K562 (cell line): ENCODE measurements at regions not wholly inside any gene's neighbourhood (a gene's known extent, or its start where the extent isn't known, plus 50 kb on each side); places are given as distances from the start of the nearest gene placed in this dataset.

Source experiments
- ATAC-seq: fragments of 200-7000 bp; cut with Tn5 transposase; 3 replicates; pipeline ENCODE4 v1.9.1; 2020; ENCODE audit warnings: moderate library complexity
- BruUV-seq: library from RNA; stranded (reverse); fragments of 400-500 nt; replicated peaks from 2 replicates; lab custom pipeline; 2021; lab: Mats Ljungman, UMichigan
- CTCF ChIA-PET: fragments of 300-600 bp; formaldehyde crosslinking; extraction: SDS; loops from one replicate; lab custom pipeline; 2021; ENCODE audit warnings: low intra/inter-chr PET ratio; lab: Yijun Ruan, JAX
- POLR2A ChIA-PET: fragments of 300-600, 350-650 bp; sonication (Branson Sonifier 250); formaldehyde crosslinking; extraction: SDS; loops from one replicate; lab custom pipeline; 2021; ENCODE audit warnings: antibody characterized with exemption, inconsistent platforms; lab: Yijun Ruan, JAX
- DNase-seq, 4 experiments: peaks; one replicate each; pipeline versions ENCODE4 v3.0.0 to v3.0.0-alpha.2; 2011 to 2018; ENCODE audit warnings: low spot score in 3 of 4, mixed read lengths in 3 of 4; ENCODE audit errors: extremely low read depth in 1 of 4
- FAIRE-seq: peaks from 2 replicates; lab custom pipeline; 2011; peaks lifted over from hg19 to GRCh38; lab: Jason Lieb, UNC
- H2AFZ ChIP-seq: 2 replicates; pipeline ENCODE4 v1.6.0; 2011; ENCODE audit warnings: low read depth, low read length, control low read depth, inconsistent platforms
- H3K27ac ChIP-seq: fragments of 200-600 bp; 3 replicates; pipeline ENCODE4 v1.8.0; 2011; ENCODE audit warnings: low read depth, mild to moderate bottlenecking, control low read depth, inconsistent platforms, low read length, moderate library complexity, mixed read lengths; ENCODE audit errors: extremely low read depth
- H3K27me3 ChIP-seq, 2 experiments: fragments of 300-600 bp in 1 of 2; 2 replicates in 1 of 2; 3 replicates in 1 of 2; pipeline versions ENCODE4 v1.6.0 to v1.8.0; 2011; ENCODE audit warnings: inconsistent platforms in 2 of 2, low read length in 2 of 2, mild to moderate bottlenecking in 1 of 2, mixed read lengths in 1 of 2, moderate library complexity in 1 of 2; ENCODE audit not compliant: control insufficient read depth in 2 of 2, insufficient read depth in 2 of 2
- H3K36me3 ChIP-seq: fragments of 300-600 bp; 3 replicates; pipeline ENCODE4 v1.8.0; 2011; ENCODE audit warnings: mild to moderate bottlenecking, low read length, inconsistent platforms; ENCODE audit not compliant: control insufficient read depth, insufficient read depth
- H3K4me1 ChIP-seq, 2 experiments: fragments of 200-600 bp in 1 of 2; replicated peaks in 1 of 2; 2 replicates in 1 of 2; 3 replicates in 1 of 2; pipeline versions ENCODE4 v1.5.1 to v1.8.0; 2011; ENCODE audit warnings: inconsistent platforms in 2 of 2, low read length in 2 of 2, mild to moderate bottlenecking in 1 of 2, mixed read lengths in 1 of 2, moderate library complexity in 1 of 2; ENCODE audit not compliant: control insufficient read depth in 2 of 2, insufficient read depth in 2 of 2
- H3K4me2 ChIP-seq: 2 replicates; pipeline ENCODE4 v1.6.1; 2011; ENCODE audit warnings: low read length, control low read depth, inconsistent platforms, mixed read lengths; ENCODE audit not compliant: insufficient read depth
- H3K4me3 ChIP-seq: fragments of 200-600 bp; sonication (generic), shearing (Covaris generic); 2 replicates; pipeline ENCODE4 v1.5.1; 2016; ENCODE audit warnings: control low read depth, inconsistent platforms
- H3K79me2 ChIP-seq: fragments of 200-600 bp; 3 replicates; pipeline ENCODE4 v1.8.0; 2011; ENCODE audit warnings: low read length, inconsistent platforms; ENCODE audit not compliant: control insufficient read depth, insufficient read depth
- H3K9ac ChIP-seq, 2 experiments: 2 replicates each; pipeline versions ENCODE4 v1.6.0 to v1.6.1; 2011; ENCODE audit warnings: low read depth in 2 of 2, low read length in 2 of 2, control low read depth in 1 of 2, inconsistent platforms in 1 of 2, mild to moderate bottlenecking in 1 of 2, mixed read lengths in 1 of 2; ENCODE audit not compliant: insufficient read depth in 1 of 2
- H3K9me1 ChIP-seq: one replicate; pipeline ENCODE4 v1.6.0; 2011; ENCODE audit warnings: inconsistent platforms, mild to moderate bottlenecking, low read length, moderate library complexity; ENCODE audit not compliant: control insufficient read depth, insufficient read depth
- H3K9me3 ChIP-seq: replicated peaks from 2 replicates; pipeline ENCODE4 v1.5.1; 2011; ENCODE audit warnings: low read depth, low read length, inconsistent platforms; ENCODE audit not compliant: control insufficient read depth, insufficient read depth
- H4K20me1 ChIP-seq: replicated peaks from 2 replicates; pipeline ENCODE4 v1.6.1; 2011; ENCODE audit warnings: low read length, inconsistent platforms, mixed read lengths; ENCODE audit not compliant: control insufficient read depth, insufficient read depth
- CCNT2 ChIP-seq: IDR thresholded peaks from 2 replicates; pipeline ENCODE4 v1.6.1; 2011; ENCODE audit warnings: borderline replicate concordance, low read depth, mild to moderate bottlenecking, moderate library complexity, mixed read lengths, low read length; ENCODE audit not compliant: insufficient read length; ENCODE audit errors: extremely low read depth
- CEBPG ChIP-seq, 3 experiments: fragments of 200-800 bp in 1 of 3; sonication (Bioruptor generic) in 1 of 3; sonication (generic) in 1 of 3; formaldehyde crosslinking in 1 of 3; IDR thresholded peaks in 2 of 3; conservative IDR thresholded peaks in 1 of 3; 2 replicates each; pipeline versions ENCODE4 v1.6.1 to v1.8.0; 2016 to 2022; ENCODE audit warnings: missing compliant biosample characterization in 2 of 3, missing genetic modification characterization in 2 of 3, mild to moderate bottlenecking in 1 of 3, missing genetic modification reagents in 1 of 3
- EP300 ChIP-seq: IDR thresholded peaks from 2 replicates; pipeline ENCODE4 v1.6.1; 2012; ENCODE audit warnings: low read length, improper control_type of control experiment
- HSF4 ChIP-seq: fragments of 250-450 bp; sonication (Bioruptor Pico); IDR thresholded peaks from 2 replicates; pipeline ENCODE4 v2.1.2; 2022; ENCODE audit warnings: mild to moderate bottlenecking, moderate library complexity, borderline replicate concordance
- LARP7 ChIP-seq: fragments of 450-650 bp; IDR thresholded peaks from 2 replicates; pipeline ENCODE4 v1.6.1; 2016
- PTBP1 ChIP-seq: fragments of 200-400 bp; formaldehyde crosslinking; IDR thresholded peaks from 2 replicates; pipeline ENCODE4 v1.6.1; 2017; ENCODE audit warnings: low read depth, low read length
- RFX5 ChIP-seq: IDR thresholded peaks from 2 replicates; pipeline ENCODE4 v1.6.1; 2011; ENCODE audit warnings: low read depth, mild to moderate bottlenecking, improper control_type of control experiment, low read length
- SIN3A ChIP-seq, 2 experiments: fragments of 150-350 bp in 1 of 2; IDR thresholded peaks; 2 replicates each; pipeline ENCODE4 v1.6.1; 2011 to 2016; ENCODE audit warnings: borderline replicate concordance in 2 of 2, low read depth in 2 of 2, low read length in 2 of 2, mild to moderate bottlenecking in 2 of 2, moderate library complexity in 2 of 2; ENCODE audit not compliant: control insufficient read depth in 1 of 2
- TAF1 ChIP-seq: IDR thresholded peaks from 2 replicates; pipeline ENCODE4 v1.6.1; 2011; ENCODE audit warnings: mild to moderate bottlenecking, low read length, moderate library complexity; ENCODE audit not compliant: insufficient read depth, control insufficient read depth, severe bottlenecking; ENCODE audit errors: extremely low read depth
- ZBTB8A ChIP-seq: fragments of 450-650 bp; IDR thresholded peaks from 2 replicates; pipeline ENCODE4 v1.6.1; 2018; ENCODE audit warnings: mild to moderate bottlenecking, moderate library complexity; ENCODE audit not compliant: partially characterized antibody
- ZNF124 ChIP-seq: sonication (generic); formaldehyde crosslinking; IDR thresholded peaks from 2 replicates; pipeline ENCODE4 v1.8.1; 2022; ENCODE audit warnings: missing genetic modification reagents
- ZNF551 ChIP-seq: fragments of 250-450 bp; sonication (Bioruptor Pico); IDR thresholded peaks from 2 replicates; pipeline ENCODE4 v1.5.0; 2021; ENCODE audit warnings: mild to moderate bottlenecking, moderate library complexity
- ZNF75A ChIP-seq: fragments of 450-650 bp; formaldehyde crosslinking; IDR thresholded peaks from 2 replicates; pipeline ENCODE4 v1.4.0; 2020; ENCODE audit warnings: mild to moderate bottlenecking
- ZNF766 ChIP-seq: fragments of 200-800 bp; sonication (Bioruptor generic); conservative IDR thresholded peaks from 2 replicates; pipeline ENCODE4 v1.6.1; 2016; ENCODE audit warnings: missing genetic modification characterization, missing compliant biosample characterization
- WGBS: fragments of 100-300 bp; shearing (Covaris generic); methylation state at CpG from one replicate; pipeline ENCODE4 v1.1.6; 2016; ENCODE audit warnings: low coverage, mixed read lengths; ENCODE audit not compliant: insufficient coverage; ENCODE audit errors: missing lambda C conversion rate; 5-methylcytosine and 5-hydroxymethylcytosine counted together
- in situ Hi-C: fragments of 300-500 bp; cut with MboI; formaldehyde crosslinking; loops from 4 replicates; pipeline ENCODE4 v1.15.0; 2018; ENCODE audit warnings: inconsistent platforms, mixed read lengths
- intact Hi-C: fragments of 100-400 bp; cut with micrococcal nuclease; formaldehyde crosslinking; loops from 2 replicates; pipeline ENCODE4 v1.14.2; 2022
- TF ChIP-seq, protein P1 (sequence below): IDR thresholded peaks from 3 replicates; pipeline ENCODE4 v1.6.1; 2011; ENCODE audit warnings: borderline replicate concordance, mild to moderate bottlenecking, moderate library complexity; ENCODE audit not compliant: insufficient read length; ENCODE audit errors: extremely low read depth
- TF ChIP-seq, protein P2 (sequence below): sonication (generic); formaldehyde crosslinking; IDR thresholded peaks from 2 replicates; pipeline ENCODE4 v1.8.1; 2023; ENCODE audit warnings: mild to moderate bottlenecking, missing genetic modification reagents

DNA sequence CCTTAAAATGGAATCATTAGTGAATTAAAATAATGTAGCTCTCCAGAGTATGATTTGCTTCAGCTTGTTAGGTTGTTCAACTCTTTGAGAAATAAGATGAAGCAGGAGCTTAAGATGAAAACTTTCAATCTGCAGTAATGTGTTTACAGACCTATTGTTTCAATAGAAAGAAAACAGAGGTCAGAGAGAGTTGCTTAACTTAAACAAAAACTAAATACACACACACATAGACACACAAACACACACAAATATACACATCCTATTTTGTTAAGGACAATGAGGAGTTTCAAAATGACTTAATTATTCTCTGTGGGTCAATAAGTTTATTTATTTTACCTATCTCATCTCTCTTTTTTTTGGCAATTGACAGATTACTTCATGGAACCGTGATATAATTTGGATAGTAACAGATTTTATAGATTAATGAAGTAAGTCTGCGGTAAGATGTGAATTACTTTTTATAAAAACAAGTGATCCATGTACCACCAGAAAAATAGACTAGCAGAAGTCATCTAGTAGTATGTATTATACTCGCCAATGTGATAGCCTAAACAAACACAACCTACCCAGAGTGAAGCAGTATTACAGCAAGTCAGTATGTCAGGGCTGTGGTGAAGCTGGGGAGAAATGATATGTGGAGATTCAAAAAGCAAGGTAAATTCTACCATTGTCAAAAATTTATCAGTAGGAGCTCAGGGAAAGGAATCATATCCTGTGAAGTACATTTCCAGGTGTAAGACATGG lies 76.7 kb upstream of the DCBLD2 start:
- BruUV-seq: no TSS peak

More for the DNA sequence above, 76.7 kb upstream of the DCBLD2 start:
- CTCF ChIA-PET: interaction anchor here (0.5 kb wide), 1 partner anchor 181 kb away, joined by 8 read pairs; no protein-coding TSS in a partner anchor
- WGBS: 6% methylated on average over 3 of the region's 3 CpGs
- POLR2A ChIA-PET: no interaction called here
- TF ChIP-seq EP300 (no peak), PTBP1 (no peak), ZNF766 (CRISPR knock-in tag) (no peak), LARP7 (no peak), TAF1 (no peak), ZNF124 (CRISPR knock-in tag) (no peak), ZNF75A (no peak), CEBPG (CRISPR knock-in tag; IDR thresholded peaks at IDR 0.05) (no peak), CEBPG (tag; conservative IDR thresholded peaks at IDR 0.05 in 1 of 2, IDR thresholded peaks at IDR 0.05 in 1 of 2) (no peak), ZBTB8A (no peak), CCNT2 (no peak), RFX5 (no peak), SIN3A (IDR thresholded peaks at IDR 0.05; ENCODE audit: borderline replicate concordance in 2 of 2, control insufficient read depth in 1 of 2, low read depth in 2 of 2, low read length in 2 of 2) (no peak), ZNF551 (no peak), HSF4 (CRISPR knock-in tag) (no peak)
- TF ChIP-seq, protein P1, sequence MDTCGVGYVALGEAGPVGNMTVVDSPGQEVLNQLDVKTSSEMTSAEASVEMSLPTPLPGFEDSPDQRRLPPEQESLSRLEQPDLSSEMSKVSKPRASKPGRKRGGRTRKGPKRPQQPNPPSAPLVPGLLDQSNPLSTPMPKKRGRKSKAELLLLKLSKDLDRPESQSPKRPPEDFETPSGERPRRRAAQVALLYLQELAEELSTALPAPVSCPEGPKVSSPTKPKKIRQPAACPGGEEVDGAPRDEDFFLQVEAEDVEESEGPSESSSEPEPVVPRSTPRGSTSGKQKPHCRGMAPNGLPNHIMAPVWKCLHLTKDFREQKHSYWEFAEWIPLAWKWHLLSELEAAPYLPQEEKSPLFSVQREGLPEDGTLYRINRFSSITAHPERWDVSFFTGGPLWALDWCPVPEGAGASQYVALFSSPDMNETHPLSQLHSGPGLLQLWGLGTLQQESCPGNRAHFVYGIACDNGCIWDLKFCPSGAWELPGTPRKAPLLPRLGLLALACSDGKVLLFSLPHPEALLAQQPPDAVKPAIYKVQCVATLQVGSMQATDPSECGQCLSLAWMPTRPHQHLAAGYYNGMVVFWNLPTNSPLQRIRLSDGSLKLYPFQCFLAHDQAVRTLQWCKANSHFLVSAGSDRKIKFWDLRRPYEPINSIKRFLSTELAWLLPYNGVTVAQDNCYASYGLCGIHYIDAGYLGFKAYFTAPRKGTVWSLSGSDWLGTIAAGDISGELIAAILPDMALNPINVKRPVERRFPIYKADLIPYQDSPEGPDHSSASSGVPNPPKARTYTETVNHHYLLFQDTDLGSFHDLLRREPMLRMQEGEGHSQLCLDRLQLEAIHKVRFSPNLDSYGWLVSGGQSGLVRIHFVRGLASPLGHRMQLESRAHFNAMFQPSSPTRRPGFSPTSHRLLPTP: no peak
- TF ChIP-seq, protein P2, sequence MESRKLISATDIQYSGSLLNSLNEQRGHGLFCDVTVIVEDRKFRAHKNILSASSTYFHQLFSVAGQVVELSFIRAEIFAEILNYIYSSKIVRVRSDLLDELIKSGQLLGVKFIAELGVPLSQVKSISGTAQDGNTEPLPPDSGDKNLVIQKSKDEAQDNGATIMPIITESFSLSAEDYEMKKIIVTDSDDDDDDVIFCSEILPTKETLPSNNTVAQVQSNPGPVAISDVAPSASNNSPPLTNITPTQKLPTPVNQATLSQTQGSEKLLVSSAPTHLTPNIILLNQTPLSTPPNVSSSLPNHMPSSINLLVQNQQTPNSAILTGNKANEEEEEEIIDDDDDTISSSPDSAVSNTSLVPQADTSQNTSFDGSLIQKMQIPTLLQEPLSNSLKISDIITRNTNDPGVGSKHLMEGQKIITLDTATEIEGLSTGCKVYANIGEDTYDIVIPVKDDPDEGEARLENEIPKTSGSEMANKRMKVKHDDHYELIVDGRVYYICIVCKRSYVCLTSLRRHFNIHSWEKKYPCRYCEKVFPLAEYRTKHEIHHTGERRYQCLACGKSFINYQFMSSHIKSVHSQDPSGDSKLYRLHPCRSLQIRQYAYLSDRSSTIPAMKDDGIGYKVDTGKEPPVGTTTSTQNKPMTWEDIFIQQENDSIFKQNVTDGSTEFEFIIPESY: no peak
- no peak overlapping the region for H3K9ac ChIP-seq
- no peak overlapping the region for H3K4me3 ChIP-seq
- no peaks in the 10 kb centered on the region for H4K20me1 ChIP-seq
- intact Hi-C loops (no loop called here), in situ Hi-C loops (no loop called here)
- DNase-seq (no peak), FAIRE-seq (no peak), ATAC-seq (no peak)
- H3K27ac ChIP-seq: no peak overlapping the region
- H3K79me2 ChIP-seq: no peaks in the 10 kb centered on the region
- H3K9me3 ChIP-seq: no peaks in the 10 kb centered on the region
- no peaks in the 10 kb centered on the region for H3K27me3 ChIP-seq
- no peaks in the 10 kb centered on the region for H3K36me3 ChIP-seq
- no peaks in the 10 kb centered on the region for H3K9me1 ChIP-seq
- no peaks in the 10 kb centered on the region; a peak in 1 of 5 replicates for H3K4me1 ChIP-seq
- no peak overlapping the region for H3K4me2 ChIP-seq
- no peak overlapping the region for H2AFZ ChIP-seq
